Fibroblast of lung (primary cell): ENCODE measurements at regions not wholly inside any gene's neighbourhood (a gene's known extent, or its start where the extent isn't known, plus 50 kb on each side); places are given as distances from the start of the nearest gene placed in this dataset.
"Not testable (repeated sequence)": the region's sequence is repeated elsewhere in the genome, so short reads cannot be mapped to it uniquely, and the experiment has no call there.

Experiments used
- DNase-seq, 2 donors: peaks; one replicate each; pipeline versions ENCODE4 v3.0.0 to v3.0.0-alpha.2; 2010; ENCODE audit warnings: low read depth in 2 of 2
- H2AFZ ChIP-seq: 2 replicates; pipeline ENCODE4 v1.5.1; 2012; ENCODE audit warnings: low read length, control low read depth, inconsistent platforms
- H3K27ac ChIP-seq: 2 replicates; pipeline ENCODE4 v1.5.1; 2011; ENCODE audit warnings: low read length, control low read depth; ENCODE audit not compliant: insufficient read depth
- H3K27me3 ChIP-seq: 2 replicates; pipeline ENCODE4 v1.5.1; 2011; ENCODE audit warnings: mild to moderate bottlenecking, low read length; ENCODE audit not compliant: control insufficient read depth, insufficient read depth
- H3K36me3 ChIP-seq: 2 replicates; pipeline ENCODE4 v1.5.1; 2011; ENCODE audit warnings: low read length; ENCODE audit not compliant: control insufficient read depth, insufficient read depth
- H3K4me1 ChIP-seq: 2 replicates; pipeline ENCODE4 v1.5.1; 2011; ENCODE audit warnings: low read length; ENCODE audit not compliant: control insufficient read depth, insufficient read depth; ENCODE audit errors: extremely low read depth
- H3K4me2 ChIP-seq: 2 replicates; pipeline ENCODE4 v1.5.1; 2011; ENCODE audit warnings: low read length, control low read depth; ENCODE audit not compliant: insufficient read depth; ENCODE audit errors: extremely low read depth
- H3K4me3 ChIP-seq, 4 experiments: fragments of 200-600 bp in 1 of 4; sonication (generic) in 1 of 4; replicated peaks in 1 of 4; 2 replicates each; pipeline ENCODE4 v1.5.1; 2011 to 2016; ENCODE audit warnings: low read length in 4 of 4, low read depth in 3 of 4, mild to moderate bottlenecking in 3 of 4, control low read depth in 2 of 4, inconsistent platforms in 1 of 4, mixed read lengths in 1 of 4; ENCODE audit not compliant: insufficient read depth in 1 of 4; ENCODE audit errors: control extremely low read depth in 1 of 4
- H3K79me2 ChIP-seq: 2 replicates; pipeline ENCODE4 v1.5.1; 2012; ENCODE audit warnings: mild to moderate bottlenecking, low read length, inconsistent platforms; ENCODE audit not compliant: control insufficient read depth, insufficient read depth
- H3K9ac ChIP-seq: 2 replicates; pipeline ENCODE4 v1.5.1; 2011; ENCODE audit warnings: mild to moderate bottlenecking, low read length, control low read depth; ENCODE audit not compliant: insufficient read depth
- H3K9me3 ChIP-seq: 2 replicates; pipeline ENCODE4 v1.5.1; 2012; ENCODE audit warnings: low read depth, low read length; ENCODE audit not compliant: control insufficient read depth, insufficient read depth
- H4K20me1 ChIP-seq: 2 replicates; pipeline ENCODE4 v1.5.1; 2011; ENCODE audit warnings: low read length; ENCODE audit not compliant: control insufficient read depth, insufficient read depth; ENCODE audit errors: extremely low read depth
- EZH2 ChIP-seq: IDR thresholded peaks from 2 replicates; pipeline ENCODE4 v1.5.1; 2012; ENCODE audit warnings: low read length, control low read depth, mild to moderate bottlenecking; ENCODE audit errors: missing control alignments
- TF ChIP-seq, protein P1 (sequence below), 2 donors: IDR thresholded peaks in 1 of 2; conservative IDR thresholded peaks in 1 of 2; 1 replicate in 1 of 2; 2 replicates in 1 of 2; pipeline ENCODE4 v1.5.1; 2011 to 2012; ENCODE audit warnings: low read length in 2 of 2, control low read depth in 1 of 2, inconsistent platforms in 1 of 2, low read depth in 1 of 2, mild to moderate bottlenecking in 1 of 2

DNA sequence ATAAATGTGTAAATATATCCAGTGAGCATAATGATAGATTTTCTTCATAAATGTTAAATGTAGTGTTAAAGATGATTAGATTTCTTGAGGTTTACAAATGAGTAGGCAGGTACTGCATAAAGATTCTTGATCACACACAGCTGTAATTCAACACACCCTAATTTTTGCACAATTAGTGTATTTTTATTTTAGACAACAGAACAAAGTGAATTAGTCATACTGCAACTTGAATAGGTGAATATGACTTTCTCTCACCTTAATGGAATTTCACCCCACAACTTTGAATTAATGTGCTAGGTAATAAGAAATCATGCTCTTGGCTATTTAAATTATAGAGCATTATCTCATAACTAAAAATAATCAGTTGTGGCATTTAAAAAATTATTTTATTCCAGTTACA is 795.7 kb upstream of the ACO1 start:
- H3K79me2 ChIP-seq, result no peaks in the 10 kb centered on the region
- no peak overlapping the region for H3K4me3 ChIP-seq
- no peaks in the 10 kb centered on the region for H3K9me3 ChIP-seq
- H2AFZ ChIP-seq, result no peak overlapping the region
- H3K4me2 ChIP-seq, result no peak overlapping the region
- H3K36me3 ChIP-seq, result no peaks in the 10 kb centered on the region
- DNase-seq, result no peak
- no peaks in the 10 kb centered on the region for H4K20me1 ChIP-seq
- no peaks in the 10 kb centered on the region for H3K27me3 ChIP-seq
- H3K4me1 ChIP-seq, result no peaks in the 10 kb centered on the region
- no peak overlapping the region for H3K9ac ChIP-seq
- H3K27ac ChIP-seq, result no peak overlapping the region
- TF ChIP-seq, protein P1, sequence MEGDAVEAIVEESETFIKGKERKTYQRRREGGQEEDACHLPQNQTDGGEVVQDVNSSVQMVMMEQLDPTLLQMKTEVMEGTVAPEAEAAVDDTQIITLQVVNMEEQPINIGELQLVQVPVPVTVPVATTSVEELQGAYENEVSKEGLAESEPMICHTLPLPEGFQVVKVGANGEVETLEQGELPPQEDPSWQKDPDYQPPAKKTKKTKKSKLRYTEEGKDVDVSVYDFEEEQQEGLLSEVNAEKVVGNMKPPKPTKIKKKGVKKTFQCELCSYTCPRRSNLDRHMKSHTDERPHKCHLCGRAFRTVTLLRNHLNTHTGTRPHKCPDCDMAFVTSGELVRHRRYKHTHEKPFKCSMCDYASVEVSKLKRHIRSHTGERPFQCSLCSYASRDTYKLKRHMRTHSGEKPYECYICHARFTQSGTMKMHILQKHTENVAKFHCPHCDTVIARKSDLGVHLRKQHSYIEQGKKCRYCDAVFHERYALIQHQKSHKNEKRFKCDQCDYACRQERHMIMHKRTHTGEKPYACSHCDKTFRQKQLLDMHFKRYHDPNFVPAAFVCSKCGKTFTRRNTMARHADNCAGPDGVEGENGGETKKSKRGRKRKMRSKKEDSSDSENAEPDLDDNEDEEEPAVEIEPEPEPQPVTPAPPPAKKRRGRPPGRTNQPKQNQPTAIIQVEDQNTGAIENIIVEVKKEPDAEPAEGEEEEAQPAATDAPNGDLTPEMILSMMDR (conservative IDR thresholded peaks at IDR 0.05 in 1 of 2, IDR thresholded peaks at IDR 0.05 in 1 of 2; ENCODE audit: low read depth in 1 of 2, low read length in 2 of 2), result no peak
- TF ChIP-seq EZH2, result no peak

DNA sequence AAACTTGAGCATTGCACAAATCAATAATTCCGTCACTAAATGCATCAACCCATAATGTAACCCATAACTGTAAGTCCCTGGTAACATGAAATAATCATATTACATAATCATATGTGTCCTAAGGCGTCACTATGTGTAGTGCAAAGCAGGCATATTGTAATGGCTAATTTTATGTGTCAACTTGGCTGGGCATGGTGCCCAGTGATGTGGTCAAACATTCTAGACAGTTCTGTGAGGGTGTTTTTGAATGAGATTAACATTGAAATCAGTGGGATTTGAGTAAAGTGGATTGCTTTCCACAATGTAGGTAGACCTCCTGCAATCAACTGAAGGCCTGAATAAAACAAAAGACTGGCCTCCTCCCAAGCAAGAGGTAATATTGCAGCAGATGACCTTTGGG is 794.4 kb upstream of the ACO1 start:
- H3K4me3 ChIP-seq, result no peak overlapping the region
- H3K27ac ChIP-seq, result no peak overlapping the region
- no peaks in the 10 kb centered on the region for H3K4me1 ChIP-seq
- H3K27me3 ChIP-seq, result no peaks in the 10 kb centered on the region
- H3K9me3 ChIP-seq, result no peaks in the 10 kb centered on the region
- no peak overlapping the region for H3K9ac ChIP-seq
- peak; percentile 2 to 36 for DNase-seq
- TF ChIP-seq EZH2, result no peak
- TF ChIP-seq, protein P1 (conservative IDR thresholded peaks at IDR 0.05 in 1 of 2, IDR thresholded peaks at IDR 0.05 in 1 of 2; ENCODE audit: low read depth in 1 of 2, low read length in 2 of 2), result no peak
- H2AFZ ChIP-seq, result no peak overlapping the region
- H3K36me3 ChIP-seq, result no peaks in the 10 kb centered on the region
- H3K4me2 ChIP-seq, result no peak overlapping the region
- H4K20me1 ChIP-seq, result no peaks in the 10 kb centered on the region
- H3K79me2 ChIP-seq, result no peaks in the 10 kb centered on the region

DNA sequence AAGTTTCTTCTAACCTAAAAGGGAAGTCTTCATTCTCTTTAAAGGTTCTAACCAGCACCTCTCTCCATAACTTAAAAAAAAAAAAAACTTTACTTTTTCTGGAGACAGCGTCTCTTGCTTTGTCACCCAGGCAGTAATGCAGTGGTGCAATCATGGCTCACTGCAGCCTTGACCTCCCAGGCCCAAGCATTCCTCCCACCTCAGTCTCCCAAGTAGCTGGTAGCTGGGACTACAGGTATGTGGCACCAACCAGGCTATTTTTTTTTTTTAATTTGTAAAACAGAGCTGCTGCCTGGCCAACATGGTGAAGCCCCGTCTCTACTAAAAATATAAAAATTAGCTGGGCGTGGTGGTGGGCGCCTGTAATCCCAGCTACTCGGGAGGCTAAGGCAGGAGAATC is 787.4 kb upstream of the ACO1 start:
- H3K27me3 ChIP-seq, H3K9ac ChIP-seq, H3K36me3 ChIP-seq, H2AFZ ChIP-seq, H3K9me3 ChIP-seq, H4K20me1 ChIP-seq, H3K27ac ChIP-seq, H3K4me1 ChIP-seq, H3K79me2 ChIP-seq, H3K4me3 ChIP-seq, DNase-seq, H3K4me2 ChIP-seq: not testable (repeated sequence)
